Right atrium auricular region (tissue), 2 donors: ENCODE measurements at regions not wholly inside any gene's neighbourhood (a gene's known extent, or its start where the extent isn't known, plus 50 kb on each side); places are given as distances from the start of the nearest gene placed in this dataset.

Experiments used
- DNase-seq: peaks from one replicate; pipeline ENCODE4 v3.0.0-alpha.2; 2019; ENCODE audit warnings: low spot score
- H3K27ac ChIP-seq, 2 donors: fragments of 200-600 bp; sonication (generic); 1 replicate in 1 of 2; 2 replicates in 1 of 2; pipeline ENCODE4 v1.5.1; 2016 to 2019
- H3K27me3 ChIP-seq, 2 donors: fragments of 200-600 bp; sonication (generic); one replicate each; pipeline versions ENCODE4 v1.5.1 to v1.6.0; 2017 to 2019
- H3K36me3 ChIP-seq: fragments of 200-600 bp; sonication (generic); one replicate; pipeline ENCODE4 v1.5.1; 2016
- H3K4me1 ChIP-seq, 2 donors: fragments of 200-600 bp; sonication (generic); one replicate each; pipeline versions ENCODE4 v1.5.1 to v1.6.0; 2017 to 2019
- H3K4me3 ChIP-seq, 2 donors: fragments of 200-600 bp; sonication (generic); 1 replicate in 1 of 2; 2 replicates in 1 of 2; pipeline ENCODE4 v1.5.1; 2017 to 2019; ENCODE audit warnings: mild to moderate bottlenecking in 1 of 2, moderate library complexity in 1 of 2
- H3K9me3 ChIP-seq, 2 donors: fragments of 200-600 bp; sonication (generic); one replicate each; pipeline ENCODE4 v1.5.1; 2019
- TF ChIP-seq, protein P1 (sequence below), 2 donors: fragments of 200-600 bp; sonication (generic); IDR thresholded peaks; one replicate each; pipeline ENCODE4 v1.5.1; 2019; ENCODE audit warnings: antibody characterized with exemption in 2 of 2

DNA sequence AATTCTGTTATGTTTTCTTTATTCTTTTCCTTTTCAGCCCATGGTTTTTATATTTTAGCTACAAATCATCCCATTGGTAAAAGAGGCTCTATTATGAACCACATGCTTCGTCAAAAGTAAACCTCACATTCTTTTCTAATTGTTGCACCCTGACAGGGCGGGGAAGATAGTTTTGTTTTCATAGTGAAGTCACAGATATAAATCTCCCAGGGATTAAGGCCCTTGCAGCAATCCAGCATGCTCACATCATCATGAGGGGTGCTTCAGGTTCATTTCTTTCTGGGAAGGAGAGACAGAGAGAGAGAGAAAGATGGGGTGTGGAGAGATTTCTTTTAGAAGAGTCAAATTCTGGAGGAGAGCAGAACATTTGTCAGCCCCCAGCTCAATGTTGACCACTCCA is 124.5 kb upstream of the CDC42EP3 start:
- Histone ChIP-seq H3K27me3 (no peaks in the 10 kb centered on the region), H3K36me3 (no peaks in the 10 kb centered on the region), H3K27ac (peak overlapping the region in 1 of 2 donors; percentile 84), H3K4me3 (no peak overlapping the region), H3K9me3 (no peaks in the 10 kb centered on the region), H3K4me1 (peaks cover 0 to 12% of the 10 kb centered on the region in 2 donors)
- no peak for DNase-seq
- TF ChIP-seq, protein P1, sequence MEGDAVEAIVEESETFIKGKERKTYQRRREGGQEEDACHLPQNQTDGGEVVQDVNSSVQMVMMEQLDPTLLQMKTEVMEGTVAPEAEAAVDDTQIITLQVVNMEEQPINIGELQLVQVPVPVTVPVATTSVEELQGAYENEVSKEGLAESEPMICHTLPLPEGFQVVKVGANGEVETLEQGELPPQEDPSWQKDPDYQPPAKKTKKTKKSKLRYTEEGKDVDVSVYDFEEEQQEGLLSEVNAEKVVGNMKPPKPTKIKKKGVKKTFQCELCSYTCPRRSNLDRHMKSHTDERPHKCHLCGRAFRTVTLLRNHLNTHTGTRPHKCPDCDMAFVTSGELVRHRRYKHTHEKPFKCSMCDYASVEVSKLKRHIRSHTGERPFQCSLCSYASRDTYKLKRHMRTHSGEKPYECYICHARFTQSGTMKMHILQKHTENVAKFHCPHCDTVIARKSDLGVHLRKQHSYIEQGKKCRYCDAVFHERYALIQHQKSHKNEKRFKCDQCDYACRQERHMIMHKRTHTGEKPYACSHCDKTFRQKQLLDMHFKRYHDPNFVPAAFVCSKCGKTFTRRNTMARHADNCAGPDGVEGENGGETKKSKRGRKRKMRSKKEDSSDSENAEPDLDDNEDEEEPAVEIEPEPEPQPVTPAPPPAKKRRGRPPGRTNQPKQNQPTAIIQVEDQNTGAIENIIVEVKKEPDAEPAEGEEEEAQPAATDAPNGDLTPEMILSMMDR (IDR thresholded peaks at IDR 0.05) = no peak

DNA sequence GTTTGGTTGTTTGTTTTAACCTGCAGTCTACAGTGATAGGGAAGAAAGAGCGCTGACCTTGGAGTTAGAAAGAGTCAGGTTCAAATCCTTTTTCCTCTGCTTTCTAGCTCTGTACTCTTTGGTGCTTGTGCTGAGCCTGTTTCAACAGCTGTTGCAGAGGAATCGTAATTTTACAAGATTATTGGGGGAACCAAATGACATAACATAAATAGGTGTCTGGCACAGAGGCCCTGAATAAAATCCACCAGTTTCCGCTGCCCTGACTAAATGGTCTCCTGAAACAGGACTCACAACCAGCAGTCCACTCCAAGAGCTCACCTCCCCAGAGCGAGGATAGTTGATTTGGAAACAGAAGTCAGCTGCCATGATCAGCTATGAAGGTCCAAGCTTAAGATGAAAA is 125.0 kb upstream of the CDC42EP3 start:
- H3K27ac ChIP-seq = peak overlapping the region in 1 of 2 donors; percentile 84
- no peak for DNase-seq
- H3K4me3 ChIP-seq = no peak overlapping the region
- no peaks in the 10 kb centered on the region for H3K27me3 ChIP-seq
- TF ChIP-seq, protein P1 (IDR thresholded peaks at IDR 0.05) = no peak
- no peaks in the 10 kb centered on the region for H3K36me3 ChIP-seq
- H3K9me3 ChIP-seq = no peaks in the 10 kb centered on the region
- H3K4me1 ChIP-seq = peaks cover 0 to 12% of the 10 kb centered on the region in 2 donors

DNA sequence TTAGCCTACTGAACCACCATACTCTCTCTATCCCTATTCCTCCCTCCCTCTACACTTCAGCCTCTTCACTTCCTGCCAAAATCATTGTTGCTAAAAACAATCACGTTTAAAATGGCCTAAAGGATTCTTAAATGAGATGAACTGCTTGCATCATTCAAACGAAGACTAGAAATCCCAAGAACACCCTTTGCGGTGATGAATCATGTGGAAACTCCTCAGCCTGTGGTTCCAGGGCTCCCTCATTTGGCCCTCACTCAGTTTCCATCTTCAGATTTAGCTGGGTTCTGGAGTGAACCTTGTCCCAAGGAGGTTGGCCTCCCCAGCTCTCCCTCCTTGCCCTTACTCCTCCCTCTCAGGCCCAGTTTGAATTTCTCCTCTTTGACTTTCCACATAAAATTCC is 125.6 kb upstream of the CDC42EP3 start:
- no peaks in the 10 kb centered on the region for H3K36me3 ChIP-seq
- peak overlapping the region in 1 of 2 donors; percentile 84 for H3K27ac ChIP-seq
- no peak for DNase-seq
- H3K9me3 ChIP-seq = no peaks in the 10 kb centered on the region
- no peak overlapping the region for H3K4me3 ChIP-seq
- TF ChIP-seq, protein P1 (IDR thresholded peaks at IDR 0.05) = no peak
- H3K27me3 ChIP-seq = no peaks in the 10 kb centered on the region
- H3K4me1 ChIP-seq = peaks cover 0 to 12% of the 10 kb centered on the region in 2 donors

DNA sequence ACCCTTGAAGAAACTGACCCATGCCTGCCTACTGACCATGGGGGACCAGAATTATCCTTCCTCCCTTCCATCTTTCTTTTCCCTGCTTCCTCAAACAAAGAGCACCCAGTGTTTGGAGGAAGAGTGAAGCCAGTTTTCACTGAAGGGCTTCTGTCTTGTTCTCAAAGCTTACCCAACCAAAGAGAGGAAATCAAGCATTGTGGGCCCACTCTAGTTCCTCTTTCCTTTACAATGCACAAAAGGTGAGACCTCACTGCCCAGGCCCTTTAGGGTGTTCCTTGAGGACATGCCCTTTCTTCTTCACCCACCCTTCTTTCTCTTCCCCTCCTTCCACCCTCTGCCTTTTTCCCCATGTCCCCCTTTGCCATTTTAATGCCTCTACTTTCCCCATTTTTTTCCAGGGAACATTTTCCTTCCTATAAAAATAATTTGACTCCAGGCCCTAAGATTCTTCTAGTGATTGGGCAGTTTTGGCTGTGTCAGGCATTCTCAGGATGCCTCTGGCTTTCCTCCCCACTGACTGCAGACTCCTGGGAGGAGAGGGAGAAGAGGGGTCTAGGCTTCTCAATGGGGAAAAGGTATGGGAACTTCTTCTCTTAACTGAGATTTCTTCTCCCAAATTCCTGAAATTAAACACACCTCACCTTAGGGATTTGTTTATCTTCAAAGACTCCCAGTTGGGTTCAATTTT is 126.6 kb upstream of the RMDN2 start:
- Histone ChIP-seq H3K36me3 (no peaks in the 10 kb centered on the region), H3K27me3 (no peaks in the 10 kb centered on the region), H3K4me1 (peaks cover 0 to 12% of the 10 kb centered on the region in 2 donors), H3K4me3 (no peak overlapping the region), H3K9me3 (no peaks in the 10 kb centered on the region), H3K27ac (no peak overlapping the region)
- TF ChIP-seq, protein P1 (IDR thresholded peaks at IDR 0.05) = no peak
- DNase-seq = no peak

DNA sequence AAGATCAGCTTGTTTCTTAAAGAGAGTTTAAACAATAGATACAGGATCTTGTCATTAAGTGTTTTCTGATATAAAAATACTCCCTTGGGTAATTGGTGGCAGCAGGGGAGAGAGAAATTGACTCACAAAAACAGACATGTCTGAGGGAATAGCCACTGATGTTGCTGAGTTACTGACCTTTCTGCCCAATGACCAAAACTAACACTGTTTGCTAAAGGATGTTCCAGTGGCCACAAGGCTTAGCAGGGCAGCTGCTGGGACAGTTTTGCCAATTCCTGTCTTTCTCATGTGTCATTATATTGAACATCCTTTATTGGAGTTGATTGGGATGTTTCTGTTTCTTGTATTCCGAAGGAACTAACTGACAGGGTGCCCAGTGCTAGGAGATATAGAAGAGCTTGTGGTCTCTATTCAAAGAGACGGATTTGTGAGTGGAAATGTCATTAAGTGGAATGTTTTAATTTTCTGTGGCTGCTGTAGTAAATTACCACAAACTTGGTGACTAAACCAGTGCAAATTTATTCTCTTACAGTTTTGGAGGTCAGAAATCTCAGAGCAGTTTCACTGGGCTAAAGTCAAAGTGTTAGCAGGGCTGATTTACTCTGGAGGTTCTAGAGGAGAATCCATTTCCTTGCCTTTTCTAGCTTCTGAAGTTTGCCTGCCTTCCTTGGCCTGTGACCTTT is 124.8 kb upstream of the RMDN2 start:
- H3K36me3 ChIP-seq = no peaks in the 10 kb centered on the region
- H3K9me3 ChIP-seq = no peaks in the 10 kb centered on the region
- TF ChIP-seq, protein P1 (IDR thresholded peaks at IDR 0.05) = no peak
- H3K27me3 ChIP-seq = no peaks in the 10 kb centered on the region
- no peak for DNase-seq
- H3K27ac ChIP-seq = no peak overlapping the region
- no peak overlapping the region for H3K4me3 ChIP-seq
- H3K4me1 ChIP-seq = peaks cover 0 to 7% of the 10 kb centered on the region in 2 donors
